Dedifferentiated amniotic fluid mesenchymal stem cell (primary cell): ENCODE measurements at regions not wholly inside any gene's neighbourhood (a gene's known extent, or its start where the extent isn't known, plus 50 kb on each side); places are given as distances from the start of the nearest gene placed in this dataset.
"Not testable (repeated sequence)": the region's sequence is repeated elsewhere in the genome, so short reads cannot be mapped to it uniquely, and the experiment has no call there.

Experiments used
- DNase-seq: peaks from one replicate; pipeline ENCODE4 v3.0.0-alpha.2; 2016; ENCODE audit errors: extremely low spot score

DNA sequence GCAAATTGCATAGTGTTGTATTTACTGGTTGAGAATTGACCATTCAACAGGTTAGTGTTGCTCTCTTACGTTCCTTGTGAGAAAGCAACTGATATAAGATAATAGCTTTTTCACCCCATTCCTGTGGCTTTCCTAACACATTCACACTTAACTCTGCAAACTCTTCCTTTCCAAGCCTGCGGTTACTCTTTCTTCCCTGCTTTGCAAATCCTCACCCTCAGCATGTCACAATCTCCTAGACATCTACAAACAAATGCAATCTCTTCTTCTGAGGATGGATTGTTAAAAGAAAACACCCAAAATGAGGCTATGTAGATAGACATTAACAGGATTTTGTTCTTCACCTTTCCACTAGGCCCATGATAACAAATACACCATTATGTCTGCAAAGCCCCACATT, 771.7 kb upstream of the PCDH7 start:
- DNase-seq, result no peak

DNA sequence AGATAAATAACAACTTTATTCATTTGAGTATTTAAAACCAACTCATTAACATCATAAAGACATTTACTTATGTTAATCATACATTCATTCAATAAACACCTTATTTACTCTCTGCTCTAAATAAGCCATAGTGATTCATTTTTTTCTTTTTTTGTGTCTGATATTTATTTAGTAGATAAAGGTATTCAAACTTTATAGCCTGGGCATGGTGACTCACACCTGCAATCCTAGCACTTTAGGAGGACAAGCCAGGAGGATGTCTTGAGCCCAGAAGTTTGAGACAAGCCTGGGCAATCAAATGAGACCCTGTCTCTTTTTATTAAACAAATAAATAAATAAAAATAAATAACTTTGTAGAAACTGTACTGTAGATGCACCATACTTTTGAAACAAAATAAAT, 771.3 kb upstream of the PCDH7 start:
- DNase-seq, result no peak

DNA sequence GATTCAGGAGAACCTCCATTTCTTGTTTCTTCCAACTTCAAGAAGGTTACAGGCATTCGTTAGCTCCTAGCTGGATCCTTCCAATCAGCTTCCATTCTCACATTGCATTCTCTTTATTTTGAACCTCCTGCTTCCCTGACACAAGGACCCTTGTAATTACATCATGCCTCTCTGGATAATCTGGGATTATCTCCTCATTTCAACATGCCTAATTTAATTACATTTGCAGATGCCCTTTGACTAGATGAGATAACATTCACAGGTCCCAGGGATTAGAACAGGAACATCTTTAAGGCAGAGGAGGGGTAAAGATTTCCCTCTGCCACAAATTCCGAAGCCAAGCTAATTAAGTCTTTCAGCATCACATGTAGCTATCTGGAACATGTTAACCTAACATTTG, 753.8 kb upstream of the PCDH7 start:
- DNase-seq, result no peak

DNA sequence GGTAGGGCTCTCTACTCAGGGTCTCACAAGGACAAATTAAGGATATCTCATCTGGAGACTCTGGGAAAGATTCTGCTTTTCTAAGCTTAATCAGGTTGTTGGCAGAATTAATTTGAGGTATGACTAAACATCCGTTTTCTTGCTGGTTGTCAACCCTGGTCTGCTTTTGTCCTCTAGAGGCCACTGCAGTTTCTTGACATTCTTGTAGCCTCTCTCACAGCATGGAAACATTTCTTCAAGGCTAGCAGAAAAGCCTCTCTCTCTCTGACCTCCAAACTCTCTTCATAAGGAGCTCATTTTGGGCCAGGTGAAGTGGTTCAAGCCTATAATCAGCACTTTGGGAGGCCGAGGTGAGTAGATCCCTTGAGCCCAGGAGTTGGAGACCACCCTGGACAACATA, 749.5 kb upstream of the PCDH7 start:
- no peak for DNase-seq

DNA sequence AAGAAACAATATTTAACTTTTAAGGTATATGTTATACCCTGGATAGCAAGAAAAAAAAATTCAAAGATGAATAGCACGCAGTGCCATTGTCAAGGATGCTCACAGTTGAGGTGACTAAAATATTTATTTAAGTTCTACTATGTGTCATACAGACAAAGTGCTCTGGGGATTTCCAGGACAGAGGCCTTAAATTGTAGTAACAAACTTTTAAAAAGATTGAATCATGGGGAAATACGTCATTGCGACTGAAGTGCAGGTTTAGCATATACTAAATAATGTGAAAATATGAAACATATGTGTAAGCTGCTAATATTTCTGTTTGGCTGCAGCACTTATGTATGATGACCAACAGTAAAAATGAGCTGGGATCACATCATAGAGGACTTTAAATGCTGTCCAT, 748.0 kb upstream of the PCDH7 start:
- DNase-seq, result no peak

DNA sequence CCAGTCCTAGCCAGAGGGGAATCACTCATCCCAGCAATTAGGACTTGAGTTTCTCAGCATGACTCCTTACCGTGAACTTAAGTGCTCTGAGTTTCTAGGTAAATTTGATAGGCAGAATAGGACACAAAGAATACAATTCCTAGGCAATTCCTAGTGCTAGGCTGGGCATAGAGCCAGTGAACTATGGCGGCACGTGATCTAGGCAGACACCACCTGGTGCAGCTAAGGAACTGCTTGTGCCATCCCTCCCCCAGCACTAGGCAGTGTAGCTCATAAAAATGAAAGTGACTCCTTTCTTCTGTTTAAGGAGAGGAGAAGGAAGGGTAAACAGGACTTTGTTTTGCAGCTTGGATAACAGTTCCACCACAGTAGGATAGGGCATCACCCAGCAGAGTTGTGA, 736.3 kb upstream of the PCDH7 start:
- no peak for DNase-seq

DNA sequence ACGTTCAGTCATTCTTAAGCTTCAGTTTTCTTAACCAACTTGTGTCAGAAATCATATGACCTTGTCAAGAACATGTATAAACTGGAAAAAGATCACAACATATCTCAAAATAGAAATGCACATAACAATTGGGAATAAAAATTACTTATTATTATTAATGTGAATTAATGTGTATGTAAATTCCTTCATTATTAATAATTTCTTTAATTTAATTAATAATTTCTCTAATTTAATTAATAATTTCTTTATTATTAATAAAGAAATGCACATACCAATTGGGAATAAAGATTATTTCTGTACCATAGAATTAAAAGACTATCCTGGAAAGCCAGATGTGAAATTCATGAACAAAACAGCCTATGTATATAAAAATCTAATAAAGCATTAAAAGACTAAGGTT, 718.5 kb upstream of the PCDH7 start:
- no peak for DNase-seq

DNA sequence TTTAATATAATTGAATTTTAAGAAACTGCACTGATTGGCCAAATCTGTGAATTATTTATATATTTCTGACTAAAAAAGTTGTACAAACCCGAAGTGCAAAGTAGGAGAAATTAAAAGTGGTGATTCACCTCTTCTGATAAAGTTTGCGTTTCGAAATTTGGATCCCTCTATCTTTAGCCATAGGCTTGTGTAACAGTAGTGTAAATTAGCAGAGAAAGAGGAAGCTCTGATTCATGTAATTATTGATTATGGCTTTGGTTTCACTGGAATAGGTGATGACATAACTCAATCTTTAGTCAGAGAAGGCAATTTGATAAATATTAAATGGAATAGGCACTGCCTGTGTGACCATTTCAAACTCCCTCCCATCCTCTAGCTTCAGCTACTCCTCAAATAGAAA, 717.8 kb upstream of the PCDH7 start:
- DNase-seq, result no peak

DNA sequence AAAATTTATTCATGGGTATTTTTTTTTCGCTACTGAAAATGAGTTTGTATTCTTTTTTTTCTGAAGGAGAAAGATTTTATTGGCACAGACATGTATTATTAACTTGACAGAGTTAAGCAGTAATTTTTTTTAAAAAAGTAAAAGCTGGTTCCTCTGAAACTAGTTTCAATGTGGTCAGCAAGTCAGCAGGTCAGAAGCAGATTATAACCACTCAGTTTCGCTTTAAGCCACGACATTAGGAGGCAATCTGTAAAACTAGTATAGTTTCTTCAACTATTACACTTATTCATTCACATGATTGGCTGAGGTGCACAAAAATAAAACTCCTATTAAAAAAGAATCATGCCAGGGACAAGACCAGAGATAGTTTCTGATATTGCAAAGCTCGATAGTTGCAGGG, 714.2 kb upstream of the PCDH7 start:
- no peak for DNase-seq

DNA sequence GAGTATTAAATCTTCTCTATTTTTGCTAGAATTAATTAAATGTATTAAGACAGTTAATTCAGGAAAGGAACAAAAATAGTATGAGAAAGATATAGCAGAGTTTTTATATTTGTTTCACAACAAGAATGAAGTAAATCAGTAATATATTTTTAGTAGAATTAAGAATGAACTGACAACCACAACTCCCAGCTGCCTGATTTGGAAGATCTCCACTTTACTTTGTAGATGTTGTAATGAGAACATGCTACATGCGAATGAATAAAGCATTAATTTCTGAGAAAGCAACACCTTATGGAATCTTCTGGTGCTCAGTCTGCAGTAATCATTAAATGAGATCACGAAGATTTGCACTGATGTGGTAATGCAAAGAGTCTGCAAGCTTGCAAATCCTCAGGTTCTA, 695.6 kb upstream of the PCDH7 start:
- no peak for DNase-seq

DNA sequence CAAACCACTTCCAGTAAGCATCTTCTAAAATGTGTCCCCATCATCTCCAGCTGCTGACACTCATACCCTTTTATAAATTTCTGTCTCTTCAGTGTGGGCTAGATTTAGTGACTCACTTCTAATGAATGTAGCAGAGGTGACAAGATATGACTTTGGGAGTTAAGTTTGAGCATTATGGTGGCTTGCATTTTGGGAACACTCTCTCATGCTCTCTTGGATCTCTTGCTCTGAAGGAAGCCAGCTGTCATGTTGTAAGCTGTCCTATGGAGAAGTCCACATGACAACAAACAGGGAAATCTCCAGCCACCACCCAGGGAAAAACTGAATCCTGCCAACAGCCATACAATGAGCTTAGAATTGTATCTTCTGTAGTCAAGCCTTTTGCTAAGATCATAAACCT, 691.3 kb upstream of the PCDH7 start:
- no peak for DNase-seq

DNA sequence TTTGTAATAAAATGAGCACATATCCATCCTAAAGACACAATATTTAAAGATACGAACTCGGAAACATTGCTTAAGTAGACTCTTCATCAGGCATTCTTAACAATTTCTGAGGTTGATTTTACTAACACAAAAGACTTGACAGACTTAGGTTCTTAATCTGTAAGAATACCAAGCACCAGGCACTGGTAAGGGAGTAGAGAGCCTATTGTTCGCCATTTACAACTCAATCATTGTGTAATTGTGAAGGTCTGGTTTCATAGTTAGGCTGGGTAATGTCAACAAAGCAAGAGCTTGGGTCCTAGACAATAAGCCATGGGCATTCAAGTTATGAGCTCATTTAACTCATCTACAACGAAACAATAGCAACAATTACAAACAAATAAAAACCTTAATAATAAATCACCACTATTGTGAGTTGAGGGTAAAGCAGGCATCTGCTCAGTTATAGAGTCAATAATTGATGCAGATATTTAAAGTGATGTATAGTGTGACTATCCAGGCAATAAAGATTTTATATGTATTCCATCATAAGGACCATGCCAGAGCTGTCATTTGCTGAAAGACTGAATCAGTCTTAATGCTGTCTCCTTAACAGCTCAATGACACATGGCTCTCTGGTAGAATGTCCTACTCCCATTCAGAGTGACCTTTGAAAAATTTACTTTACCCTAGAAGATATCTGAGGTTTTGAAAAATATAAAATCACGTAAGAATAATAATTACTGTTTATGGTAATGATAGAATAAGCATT, 664.0 kb upstream of the PCDH7 start:
- DNase-seq, result no peak

DNA sequence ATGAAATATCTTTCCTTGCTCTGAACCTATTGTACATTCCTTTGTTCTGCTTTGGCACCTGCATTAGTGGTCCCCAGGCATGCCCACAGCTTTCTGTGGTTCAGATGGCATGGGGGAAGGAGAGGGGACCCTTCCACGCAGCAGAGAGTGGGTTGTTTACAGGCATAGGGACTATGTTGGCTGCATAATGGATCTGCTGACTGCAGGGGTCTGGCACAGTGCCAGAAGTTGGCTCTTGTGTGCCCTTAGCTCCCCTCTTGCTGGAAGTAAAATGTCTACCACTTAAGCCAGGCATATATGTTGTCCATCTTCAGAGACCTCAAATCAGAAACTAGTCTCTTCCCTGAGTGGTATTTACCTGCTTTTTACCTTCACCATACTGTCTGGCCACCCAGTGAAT, 651.9 kb upstream of the PCDH7 start:
- no peak for DNase-seq

DNA sequence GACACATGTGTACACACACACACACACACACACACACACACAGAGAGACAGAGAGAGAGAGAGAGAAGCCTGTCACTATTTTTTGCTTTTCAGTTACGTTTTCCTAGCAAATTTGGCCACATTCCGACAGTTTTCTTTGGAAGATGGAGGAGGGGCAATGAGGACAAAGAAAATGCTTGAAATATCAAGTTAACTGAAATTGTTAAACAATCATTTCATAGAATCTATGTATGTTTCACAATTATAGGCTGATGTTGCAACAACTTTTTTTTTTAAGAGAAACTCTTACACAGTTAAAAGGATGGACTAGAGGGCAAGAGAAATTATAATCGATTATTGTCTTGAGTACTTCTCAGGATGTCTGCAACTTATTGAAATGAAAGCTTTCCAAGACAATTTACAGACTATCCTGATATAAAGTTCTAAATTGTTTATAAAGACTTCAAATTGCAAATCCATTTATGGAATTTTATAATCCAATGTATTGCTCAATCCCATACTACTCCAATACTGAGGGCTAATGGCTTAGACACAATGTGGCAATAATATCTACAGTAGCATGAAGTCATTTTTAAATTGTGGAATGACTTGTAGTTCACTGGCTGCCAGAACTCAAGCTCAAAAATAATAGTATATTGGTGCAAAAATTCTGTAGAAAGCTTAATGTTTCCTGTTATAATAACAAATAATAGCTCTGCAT, 647.0 kb upstream of the PCDH7 start:
- DNase-seq, result no peak

DNA sequence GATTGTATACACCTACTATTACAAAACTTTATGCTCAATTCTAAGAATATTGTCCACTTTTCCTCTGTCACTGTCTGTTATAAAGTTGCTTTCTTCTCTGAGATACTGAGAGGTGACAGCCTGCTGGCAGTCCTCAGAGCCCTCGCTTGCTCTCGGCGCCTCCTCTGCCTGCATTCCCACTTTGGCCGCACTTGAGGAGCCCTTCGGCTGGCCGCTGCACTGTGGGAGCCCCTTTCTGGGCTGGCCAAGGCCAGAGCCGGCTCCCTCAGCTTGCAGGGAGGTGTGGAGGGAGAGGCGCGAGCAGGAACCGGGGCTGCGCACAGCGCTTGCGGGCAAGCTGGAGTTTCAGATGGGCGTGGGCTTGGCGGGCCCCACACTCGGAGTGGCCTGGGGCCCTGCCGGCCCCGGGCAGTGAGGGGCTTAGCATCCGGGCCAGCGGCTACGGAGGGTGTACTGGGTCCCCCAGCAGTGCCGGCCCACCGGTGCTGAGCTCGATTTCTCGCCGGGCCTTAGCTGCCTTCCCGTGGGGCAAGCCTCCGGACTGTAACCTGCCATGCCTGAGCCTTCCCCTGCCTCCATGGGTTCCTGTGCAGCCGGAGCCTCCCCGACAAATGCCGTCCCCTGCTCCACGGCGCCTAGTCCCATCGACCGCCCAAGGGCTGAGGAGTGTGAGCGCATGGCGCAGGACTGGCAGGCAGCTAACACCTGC, 627.6 kb upstream of the PCDH7 start:
- DNase-seq, result not testable (repeated sequence)

DNA sequence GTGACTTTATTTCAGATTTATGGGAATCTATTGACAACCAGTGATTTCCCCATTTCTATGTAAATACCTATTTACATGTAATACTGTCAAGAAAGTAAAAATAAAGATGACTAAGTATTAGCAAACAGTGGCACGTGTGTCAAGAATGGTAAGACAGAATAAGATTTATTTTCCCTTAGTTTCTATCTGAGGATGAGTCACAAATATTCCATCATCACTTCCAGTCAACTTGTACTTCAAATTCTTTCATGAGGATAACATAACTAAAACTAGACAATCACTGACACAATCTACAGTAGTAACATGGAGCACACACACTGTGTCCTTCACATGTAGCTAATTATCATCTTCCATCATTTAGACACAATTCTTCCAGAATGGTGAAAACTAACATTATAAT, 625.3 kb upstream of the PCDH7 start:
- DNase-seq, result no peak

DNA sequence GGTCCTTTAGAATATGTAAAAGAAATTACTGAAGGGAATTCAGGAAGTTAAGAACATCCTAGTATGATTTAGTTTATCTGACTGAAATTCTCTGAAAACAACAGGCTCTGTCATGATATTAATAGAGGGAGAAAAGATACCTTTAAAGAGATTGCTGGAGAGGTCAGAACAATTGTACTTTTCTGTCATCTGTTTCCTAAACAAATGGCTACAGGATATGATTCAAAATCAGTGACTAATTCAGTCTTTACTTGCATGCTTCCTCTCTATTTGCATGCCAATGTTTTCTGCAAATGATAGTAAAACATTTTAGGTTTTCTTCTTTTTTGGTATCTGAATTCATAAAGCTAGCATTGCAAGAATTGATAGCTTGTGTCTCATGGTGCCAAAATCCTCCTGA, 616.7 kb upstream of the PCDH7 start:
- no peak for DNase-seq

DNA sequence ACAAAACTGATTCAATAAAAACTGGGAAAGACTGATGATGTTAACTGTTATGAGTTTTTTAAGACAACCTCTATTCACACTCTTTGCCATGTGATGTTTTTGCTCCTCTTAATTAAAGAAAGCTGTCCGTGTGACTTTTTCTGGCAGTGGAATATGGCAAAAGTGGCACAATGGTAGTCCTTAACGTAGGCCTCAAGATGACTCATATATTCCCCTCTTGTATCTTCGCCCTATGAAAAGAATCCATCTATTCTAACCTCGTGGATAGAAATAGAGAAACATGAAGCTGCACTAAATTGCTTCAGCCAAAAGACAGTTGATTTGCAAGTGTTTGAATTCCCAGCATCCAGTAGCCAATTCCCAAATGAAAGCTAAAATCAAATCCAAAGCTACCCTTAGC, 603.8 kb upstream of the PCDH7 start:
- DNase-seq, result no peak

DNA sequence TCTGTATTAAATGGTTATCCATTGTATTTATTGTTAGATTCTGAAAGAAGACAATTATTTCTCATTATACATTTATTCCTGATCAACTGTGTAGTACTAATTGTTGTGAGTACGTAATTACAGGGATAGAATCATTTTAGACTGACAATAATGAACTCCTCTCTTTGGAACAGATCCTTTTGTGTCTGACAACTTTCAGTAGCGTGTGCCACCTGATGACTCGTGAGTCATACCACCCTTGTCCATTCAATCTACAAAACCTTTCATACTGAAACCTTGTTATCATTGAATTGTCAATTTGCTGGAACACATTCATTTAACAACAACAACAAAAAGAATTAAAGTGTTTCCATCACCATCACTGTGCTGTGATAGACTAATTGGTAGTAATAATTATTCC, 602.7 kb upstream of the PCDH7 start:
- no peak for DNase-seq

DNA sequence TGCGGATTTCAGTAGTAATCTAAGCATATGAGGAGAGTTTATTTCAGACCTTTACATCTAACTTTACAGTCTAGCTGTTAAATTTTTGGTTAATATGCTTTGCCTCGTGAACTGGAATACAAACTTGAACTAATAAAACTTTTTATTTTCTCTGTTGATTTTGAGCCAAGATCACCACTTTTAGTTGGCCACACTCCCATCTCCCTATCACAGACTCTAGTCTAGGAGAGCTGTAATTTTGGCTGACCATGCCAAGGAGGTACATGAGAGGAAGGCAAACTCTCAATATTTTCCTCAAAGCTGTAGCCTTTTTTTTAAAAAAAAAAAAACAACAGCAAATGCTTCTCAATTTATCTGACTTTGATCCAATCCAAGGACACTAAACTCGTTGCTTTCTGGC, 597.5 kb upstream of the PCDH7 start:
- DNase-seq, result no peak

DNA sequence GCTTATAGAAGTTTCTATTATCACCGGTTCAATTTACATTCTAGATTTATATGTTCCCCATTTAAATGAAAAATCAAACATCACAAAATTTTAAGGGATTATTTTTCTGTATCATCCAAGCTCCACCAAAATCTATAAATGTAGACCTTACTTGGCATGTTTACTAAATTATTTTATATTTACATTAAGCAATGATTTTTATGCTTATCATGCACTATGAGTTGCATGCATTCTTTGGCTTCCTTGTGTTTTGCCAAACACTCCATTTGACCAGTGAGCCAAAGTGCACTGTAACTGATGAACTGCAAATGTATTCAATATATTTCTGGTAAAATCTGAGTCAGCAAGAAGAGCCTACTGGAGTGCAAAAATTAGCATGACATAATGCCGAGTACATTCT, 595.5 kb upstream of the PCDH7 start:
- not testable (repeated sequence) for DNase-seq

DNA sequence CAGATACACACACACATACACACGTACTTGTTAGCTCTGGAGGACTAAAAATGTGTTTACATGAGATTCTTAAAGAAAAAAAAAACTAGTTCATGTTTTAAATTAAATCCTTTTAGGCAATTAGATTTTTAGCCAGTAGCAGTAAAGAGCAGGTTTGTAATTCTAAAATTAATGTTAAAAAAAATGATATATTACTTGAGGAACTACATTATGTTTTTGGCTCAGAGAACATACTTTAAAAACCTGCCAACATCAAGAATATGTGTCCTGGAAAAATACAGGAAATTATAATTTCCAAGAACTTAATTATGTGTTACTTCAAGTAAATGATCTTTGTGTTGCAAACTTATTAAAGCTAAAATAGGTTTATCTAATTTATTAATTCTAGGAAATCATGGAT, 594.3 kb upstream of the PCDH7 start:
- DNase-seq, result no peak

DNA sequence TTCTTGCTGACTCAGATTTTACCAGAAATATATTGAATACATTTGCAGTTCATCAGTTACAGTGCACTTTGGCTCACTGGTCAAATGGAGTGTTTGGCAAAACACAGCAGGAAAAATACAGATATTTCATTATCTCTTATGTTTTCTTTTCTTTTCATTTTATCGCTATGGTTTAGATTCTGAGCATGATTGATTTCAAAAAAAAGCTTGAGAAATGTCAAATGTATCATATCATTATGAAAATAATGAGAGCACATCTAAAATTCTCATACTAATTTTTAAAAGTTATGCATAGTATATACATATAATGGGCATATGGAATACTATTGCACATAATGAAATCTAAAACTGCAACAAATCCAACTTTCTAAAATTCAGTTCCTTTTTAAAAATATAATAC, 593.8 kb upstream of the PCDH7 start:
- DNase-seq, result no peak
